ENCODE measurements at regions not wholly inside any gene's neighbourhood (a gene's known extent, or its start where the extent isn't known, plus 50 kb on each side); places are given as distances from the start of the nearest gene placed in this dataset.

DNA sequence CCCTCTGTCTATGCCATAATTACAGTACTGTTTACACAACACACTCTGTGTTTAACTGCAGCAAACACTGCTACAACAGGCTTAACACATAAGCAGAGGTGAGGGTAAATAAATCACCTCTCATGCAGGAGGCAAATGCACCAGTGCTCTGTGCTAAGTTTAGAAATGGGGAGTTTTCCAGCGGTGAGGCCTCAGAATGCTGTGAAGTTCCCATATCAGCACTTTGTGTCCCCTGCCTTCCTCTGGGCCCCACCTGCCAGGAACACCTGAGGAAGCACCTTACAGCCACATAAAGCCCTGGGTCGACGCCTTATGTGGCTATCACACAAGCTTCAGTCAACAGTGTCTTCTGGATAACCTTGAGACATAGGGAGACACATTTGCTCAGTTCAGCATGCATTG, 304.5 kb downstream of the HAPSTR1 start:
- TF ChIP-seq POLR2AphosphoS5 (IDR thresholded peaks at IDR 0.05; ENCODE audit: low read depth, low read length) (no peak), TAF1 (IDR thresholded peaks at IDR 0.05; ENCODE audit: borderline replicate concordance, low read depth, low read length) (no peak), POLR2A (IDR thresholded peaks at IDR 0.05; ENCODE audit: low read depth, low read length) (no peak)

Data from GM12892 (cell line).